ENCODE measurements at regions not wholly inside any gene's neighbourhood (a gene's known extent, or its start where the extent isn't known, plus 50 kb on each side); places are given as distances from the start of the nearest gene placed in this dataset.
"Not testable (repeated sequence)": the region's sequence is repeated elsewhere in the genome, so short reads cannot be mapped to it uniquely, and the experiment has no call there.

GRCh38 chr1:198845271-198845670, 206.4 kb downstream of the PTPRC start:
- no peak overlapping the region for H3K4me3 ChIP-seq (ENCODE audit: low read depth, low read length)
- no peaks in the 10 kb centered on the region for H3K36me3 ChIP-seq (ENCODE audit: control insufficient read depth, insufficient read depth, low read length)
- no peaks in the 10 kb centered on the region for H3K9me3 ChIP-seq (ENCODE audit: control insufficient read depth, insufficient read depth, low read length)
- no peak overlapping the region for H3K9ac ChIP-seq (ENCODE audit: low read depth, low read length)
- H3K4me1 ChIP-seq (ENCODE audit: control insufficient read depth, insufficient read depth, low read length), result no peaks in the 10 kb centered on the region
- no peaks in the 10 kb centered on the region for H3K27me3 ChIP-seq (ENCODE audit: control insufficient read depth, insufficient read depth, low read length)

GRCh38 chr1:198845851-198846250, 207.0 kb downstream of the PTPRC start:
- Histone ChIP-seq H3K9ac (ENCODE audit: low read depth, low read length) (no peak overlapping the region), H3K9me3 (ENCODE audit: control insufficient read depth, insufficient read depth, low read length) (no peaks in the 10 kb centered on the region), H3K4me3 (ENCODE audit: low read depth, low read length) (no peak overlapping the region), H3K27me3 (ENCODE audit: control insufficient read depth, insufficient read depth, low read length) (no peaks in the 10 kb centered on the region), H3K4me1 (ENCODE audit: control insufficient read depth, insufficient read depth, low read length) (no peaks in the 10 kb centered on the region), H3K36me3 (ENCODE audit: control insufficient read depth, insufficient read depth, low read length) (no peaks in the 10 kb centered on the region)

DNA sequence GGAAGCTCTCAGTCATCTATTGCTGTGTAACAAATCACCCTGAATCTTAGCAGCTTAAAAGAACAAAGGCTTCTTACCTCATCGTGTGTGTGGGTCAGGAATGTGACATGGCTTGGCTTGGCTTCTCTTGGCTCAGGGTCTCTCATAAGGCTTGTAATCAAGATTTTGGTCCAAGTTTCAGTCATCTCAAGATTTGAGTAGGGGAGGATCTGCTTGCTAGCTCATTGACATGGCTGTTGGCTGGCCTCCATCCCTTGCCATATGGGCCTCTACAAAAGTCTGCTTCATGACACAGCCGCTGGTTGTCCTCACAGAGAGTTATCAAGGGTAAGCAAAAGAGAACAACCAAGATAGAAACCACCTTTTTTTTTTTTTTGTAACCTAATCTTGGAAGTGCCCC, 207.7 kb downstream of the PTPRC start:
- H3K36me3 ChIP-seq (ENCODE audit: control insufficient read depth, insufficient read depth, low read length), result no peaks in the 10 kb centered on the region
- no peaks in the 10 kb centered on the region for H3K9me3 ChIP-seq (ENCODE audit: control insufficient read depth, insufficient read depth, low read length)
- no peak overlapping the region for H3K4me3 ChIP-seq (ENCODE audit: low read depth, low read length)
- no peaks in the 10 kb centered on the region for H3K27me3 ChIP-seq (ENCODE audit: control insufficient read depth, insufficient read depth, low read length)
- H3K4me1 ChIP-seq (ENCODE audit: control insufficient read depth, insufficient read depth, low read length), result no peaks in the 10 kb centered on the region
- H3K9ac ChIP-seq (ENCODE audit: low read depth, low read length), result no peak overlapping the region

DNA sequence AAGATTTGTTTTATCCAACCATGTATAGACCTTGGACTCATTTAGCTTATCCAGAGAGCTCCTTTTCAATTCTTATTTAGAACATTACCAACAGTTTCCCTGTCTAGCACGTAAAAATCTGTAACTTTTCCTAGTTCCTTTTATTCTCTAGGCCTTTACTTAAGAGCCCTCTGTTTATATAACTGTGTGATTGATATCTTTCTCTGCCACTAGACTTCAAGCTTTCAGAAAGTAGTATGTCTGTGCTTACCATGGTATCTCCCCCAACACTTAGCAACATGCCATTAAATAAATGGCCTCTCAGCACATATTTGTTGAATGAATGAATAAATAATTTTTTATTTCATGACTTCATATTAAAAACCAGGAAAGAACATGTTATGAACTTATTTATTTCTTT, 209.4 kb downstream of the PTPRC start:
- Histone ChIP-seq H3K27me3 (ENCODE audit: control insufficient read depth, insufficient read depth, low read length) (no peaks in the 10 kb centered on the region), H3K9ac (ENCODE audit: low read depth, low read length) (no peak overlapping the region), H3K4me3 (ENCODE audit: low read depth, low read length) (no peak overlapping the region), H3K4me1 (ENCODE audit: control insufficient read depth, insufficient read depth, low read length) (no peaks in the 10 kb centered on the region), H3K9me3 (ENCODE audit: control insufficient read depth, insufficient read depth, low read length) (no peaks in the 10 kb centered on the region), H3K36me3 (ENCODE audit: control insufficient read depth, insufficient read depth, low read length) (no peaks in the 10 kb centered on the region)

DNA sequence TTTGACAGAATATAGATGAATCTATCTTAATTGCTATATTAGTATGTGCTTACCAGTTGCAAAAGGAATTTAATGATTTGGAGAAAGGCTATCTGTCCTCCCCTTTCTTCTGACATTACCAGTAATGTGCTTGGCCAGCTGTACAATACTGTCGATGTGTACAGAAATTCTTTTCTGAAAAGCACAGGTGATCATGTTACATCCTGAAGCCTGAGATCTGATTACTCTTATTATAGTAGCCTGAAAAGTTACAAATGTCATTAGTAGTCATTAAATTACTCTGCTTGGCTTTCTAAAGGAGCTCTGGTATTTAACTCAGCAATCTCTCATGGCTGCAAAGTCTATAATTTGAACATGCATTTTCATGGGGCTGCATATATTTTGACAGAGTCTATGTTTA, 209.8 kb downstream of the PTPRC start:
- H3K4me3 ChIP-seq (ENCODE audit: low read depth, low read length), result no peak overlapping the region
- H3K27me3 ChIP-seq (ENCODE audit: control insufficient read depth, insufficient read depth, low read length), result no peaks in the 10 kb centered on the region
- H3K9ac ChIP-seq (ENCODE audit: low read depth, low read length), result no peak overlapping the region
- no peaks in the 10 kb centered on the region for H3K36me3 ChIP-seq (ENCODE audit: control insufficient read depth, insufficient read depth, low read length)
- H3K9me3 ChIP-seq (ENCODE audit: control insufficient read depth, insufficient read depth, low read length), result no peaks in the 10 kb centered on the region
- no peaks in the 10 kb centered on the region for H3K4me1 ChIP-seq (ENCODE audit: control insufficient read depth, insufficient read depth, low read length)

GRCh38 chr1:198849093-198849492, 210.3 kb downstream of the PTPRC start:
- Histone ChIP-seq H3K27me3 (ENCODE audit: control insufficient read depth, insufficient read depth, low read length) (no peaks in the 10 kb centered on the region), H3K36me3 (ENCODE audit: control insufficient read depth, insufficient read depth, low read length) (no peaks in the 10 kb centered on the region), H3K9ac (ENCODE audit: low read depth, low read length) (no peak overlapping the region), H3K4me3 (ENCODE audit: low read depth, low read length) (no peak overlapping the region), H3K4me1 (ENCODE audit: control insufficient read depth, insufficient read depth, low read length) (no peaks in the 10 kb centered on the region), H3K9me3 (ENCODE audit: control insufficient read depth, insufficient read depth, low read length) (no peaks in the 10 kb centered on the region)

DNA sequence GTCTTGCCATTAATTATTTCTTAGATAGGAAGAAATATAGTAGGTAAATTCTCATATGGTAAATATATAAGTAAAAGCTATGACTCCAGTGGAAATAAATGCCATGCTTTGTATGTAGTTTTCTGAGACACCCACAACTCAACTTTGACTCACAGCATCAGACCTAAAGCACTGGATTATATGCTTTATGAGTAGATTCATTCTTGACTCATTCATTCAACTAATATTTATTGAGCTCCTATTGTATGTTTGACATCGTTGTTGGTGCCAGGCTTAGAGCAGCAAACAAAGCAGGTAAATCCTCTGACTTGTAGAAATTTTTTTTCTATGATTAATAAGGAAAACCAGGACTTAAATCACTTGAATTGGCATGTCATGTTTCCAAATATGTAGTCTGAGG, 211.4 kb downstream of the PTPRC start:
- Histone ChIP-seq H3K4me1 (ENCODE audit: control insufficient read depth, insufficient read depth, low read length) (no peaks in the 10 kb centered on the region), H3K27me3 (ENCODE audit: control insufficient read depth, insufficient read depth, low read length) (no peaks in the 10 kb centered on the region), H3K4me3 (ENCODE audit: low read depth, low read length) (no peak overlapping the region), H3K9ac (ENCODE audit: low read depth, low read length) (no peak overlapping the region), H3K9me3 (ENCODE audit: control insufficient read depth, insufficient read depth, low read length) (no peaks in the 10 kb centered on the region), H3K36me3 (ENCODE audit: control insufficient read depth, insufficient read depth, low read length) (no peaks in the 10 kb centered on the region)

DNA sequence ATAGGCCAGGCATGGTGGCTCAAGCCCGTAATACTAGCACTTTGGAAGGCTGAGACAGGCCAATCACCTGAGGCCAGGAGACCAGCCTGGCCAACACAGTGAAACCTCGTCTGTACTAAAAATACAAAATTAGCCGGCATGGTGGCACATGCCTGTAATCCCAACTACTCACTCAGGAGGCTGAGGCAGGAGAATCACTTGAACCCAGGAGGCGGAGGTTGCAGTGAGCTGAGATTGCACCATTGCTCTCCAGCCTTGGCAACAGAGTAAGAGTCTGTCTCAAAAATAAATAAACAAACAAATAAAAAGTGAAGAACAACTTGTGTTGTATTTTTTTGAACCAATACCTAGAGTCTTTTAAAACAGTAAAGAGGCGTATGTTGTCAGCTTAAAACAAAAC, 212.1 kb downstream of the PTPRC start:
- not testable (repeated sequence) for H3K9me3 ChIP-seq (ENCODE audit: control insufficient read depth, insufficient read depth, low read length); H3K4me1 ChIP-seq (ENCODE audit: control insufficient read depth, insufficient read depth, low read length); H3K4me3 ChIP-seq (ENCODE audit: low read depth, low read length); H3K27me3 ChIP-seq (ENCODE audit: control insufficient read depth, insufficient read depth, low read length); H3K9ac ChIP-seq (ENCODE audit: low read depth, low read length); H3K36me3 ChIP-seq (ENCODE audit: control insufficient read depth, insufficient read depth, low read length)

GRCh38 chr1:198856601-198857000, 217.8 kb downstream of the PTPRC start:
- Histone ChIP-seq H3K9me3 (ENCODE audit: control insufficient read depth, insufficient read depth, low read length) (no peaks in the 10 kb centered on the region), H3K4me3 (ENCODE audit: low read depth, low read length) (no peak overlapping the region), H3K36me3 (ENCODE audit: control insufficient read depth, insufficient read depth, low read length) (no peaks in the 10 kb centered on the region)

DNA sequence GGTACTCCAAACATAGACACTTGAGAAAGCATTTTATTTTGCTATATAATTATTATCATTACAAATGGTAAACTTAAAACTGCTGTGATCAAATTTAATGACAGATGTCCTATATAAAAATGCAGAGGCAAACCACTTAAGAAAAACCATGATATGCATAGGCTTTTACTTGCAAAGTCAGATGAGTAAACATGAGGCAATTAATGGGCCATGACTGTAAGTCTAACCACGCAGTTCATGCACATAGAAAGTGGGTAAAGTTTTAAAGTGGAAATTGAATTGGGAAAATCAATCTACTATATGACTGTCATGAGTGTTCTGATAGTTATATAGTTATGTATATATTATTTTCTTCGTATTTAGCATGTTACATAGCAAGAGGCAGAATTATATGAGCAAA, 219.2 kb downstream of the PTPRC start:
- no peak overlapping the region for H3K4me3 ChIP-seq (ENCODE audit: low read depth, low read length)
- H3K9me3 ChIP-seq (ENCODE audit: control insufficient read depth, insufficient read depth, low read length), result no peaks in the 10 kb centered on the region
- no peaks in the 10 kb centered on the region for H3K4me1 ChIP-seq (ENCODE audit: control insufficient read depth, insufficient read depth, low read length)
- H3K27me3 ChIP-seq (ENCODE audit: control insufficient read depth, insufficient read depth, low read length), result no peaks in the 10 kb centered on the region
- no peaks in the 10 kb centered on the region for H3K36me3 ChIP-seq (ENCODE audit: control insufficient read depth, insufficient read depth, low read length)
- H3K9ac ChIP-seq (ENCODE audit: low read depth, low read length), result no peak overlapping the region

More at GRCh38 chr1:198856601-198857000, 217.8 kb downstream of the PTPRC start:
- H3K9ac ChIP-seq (ENCODE audit: low read depth, low read length), result no peak overlapping the region
- no peaks in the 10 kb centered on the region for H3K4me1 ChIP-seq (ENCODE audit: control insufficient read depth, insufficient read depth, low read length)
- H3K27me3 ChIP-seq (ENCODE audit: control insufficient read depth, insufficient read depth, low read length), result no peaks in the 10 kb centered on the region

GRCh38 chr1:198860371-198860770, 221.5 kb downstream of the PTPRC start:
- no peaks in the 10 kb centered on the region for H3K27me3 ChIP-seq (ENCODE audit: control insufficient read depth, insufficient read depth, low read length)
- no peaks in the 10 kb centered on the region for H3K36me3 ChIP-seq (ENCODE audit: control insufficient read depth, insufficient read depth, low read length)
- H3K9me3 ChIP-seq (ENCODE audit: control insufficient read depth, insufficient read depth, low read length), result no peaks in the 10 kb centered on the region
- H3K4me1 ChIP-seq (ENCODE audit: control insufficient read depth, insufficient read depth, low read length), result no peaks in the 10 kb centered on the region
- no peak overlapping the region for H3K4me3 ChIP-seq (ENCODE audit: low read depth, low read length)
- H3K9ac ChIP-seq (ENCODE audit: low read depth, low read length), result no peak overlapping the region

GRCh38 chr1:198861636-198862035, 222.8 kb downstream of the PTPRC start:
- Histone ChIP-seq H3K4me3 (ENCODE audit: low read depth, low read length) (no peak overlapping the region), H3K36me3 (ENCODE audit: control insufficient read depth, insufficient read depth, low read length) (no peaks in the 10 kb centered on the region), H3K9me3 (ENCODE audit: control insufficient read depth, insufficient read depth, low read length) (no peaks in the 10 kb centered on the region), H3K4me1 (ENCODE audit: control insufficient read depth, insufficient read depth, low read length) (no peaks in the 10 kb centered on the region), H3K27me3 (ENCODE audit: control insufficient read depth, insufficient read depth, low read length) (no peaks in the 10 kb centered on the region), H3K9ac (ENCODE audit: low read depth, low read length) (no peak overlapping the region)

- no peak overlapping the region for H3K4me3 ChIP-seq (ENCODE audit: low read depth, low read length)
- H3K36me3 ChIP-seq (ENCODE audit: control insufficient read depth, insufficient read depth, low read length), result no peaks in the 10 kb centered on the region
These were observed 225.9 kb downstream of the PTPRC start for GRCh38 chr1:198864695-198865094.

More at GRCh38 chr1:198864695-198865094, 225.9 kb downstream of the PTPRC start:
- no peaks in the 10 kb centered on the region for H3K27me3 ChIP-seq (ENCODE audit: control insufficient read depth, insufficient read depth, low read length)
- no peaks in the 10 kb centered on the region for H3K9me3 ChIP-seq (ENCODE audit: control insufficient read depth, insufficient read depth, low read length)
- no peak overlapping the region for H3K9ac ChIP-seq (ENCODE audit: low read depth, low read length)
- H3K4me1 ChIP-seq (ENCODE audit: control insufficient read depth, insufficient read depth, low read length), result no peaks in the 10 kb centered on the region

Data from iPS-15b (cell line).